ENCODE measurements at regions not wholly inside any gene's neighbourhood (a gene's known extent, or its start where the extent isn't known, plus 50 kb on each side); places are given as distances from the start of the nearest gene placed in this dataset.
"Not testable (repeated sequence)": the region's sequence is repeated elsewhere in the genome, so short reads cannot be mapped to it uniquely, and the experiment has no call there.

DNA sequence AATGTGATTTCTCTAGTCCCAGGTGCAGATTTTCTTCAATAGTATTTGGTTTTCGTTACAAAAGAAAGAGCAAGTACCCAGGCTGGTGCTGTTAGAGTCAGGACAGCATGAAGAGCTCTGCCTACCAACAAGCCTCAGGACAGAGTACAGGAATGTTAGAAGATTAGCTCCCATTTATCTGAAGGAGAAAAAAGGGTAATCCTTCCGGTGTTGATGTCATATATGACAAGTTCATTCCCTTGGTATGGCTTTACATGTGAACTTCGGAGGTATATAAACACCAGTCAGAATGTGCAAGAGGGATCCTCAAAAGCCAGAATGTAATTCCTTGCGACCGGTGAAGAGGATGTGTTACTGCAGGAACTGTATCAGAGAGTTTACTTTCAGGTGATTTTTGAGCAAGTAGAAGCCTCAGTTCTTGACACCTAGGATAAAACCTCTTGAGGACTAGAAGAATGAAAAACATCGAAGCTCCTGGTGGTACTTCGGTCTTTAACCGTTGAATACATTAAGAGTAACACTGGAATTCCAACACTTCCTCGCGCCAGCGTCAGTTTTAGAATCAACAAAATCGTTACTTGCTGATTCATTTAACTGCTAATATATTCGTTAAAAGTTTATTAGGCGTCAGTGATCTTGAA, 194.2 kb upstream of the ZNF184 start:
- no peak for DNase-seq (ENCODE audit: extremely low read depth in 1 of 11, low read depth in 9 of 11, low spot score in 4 of 11)

DNA sequence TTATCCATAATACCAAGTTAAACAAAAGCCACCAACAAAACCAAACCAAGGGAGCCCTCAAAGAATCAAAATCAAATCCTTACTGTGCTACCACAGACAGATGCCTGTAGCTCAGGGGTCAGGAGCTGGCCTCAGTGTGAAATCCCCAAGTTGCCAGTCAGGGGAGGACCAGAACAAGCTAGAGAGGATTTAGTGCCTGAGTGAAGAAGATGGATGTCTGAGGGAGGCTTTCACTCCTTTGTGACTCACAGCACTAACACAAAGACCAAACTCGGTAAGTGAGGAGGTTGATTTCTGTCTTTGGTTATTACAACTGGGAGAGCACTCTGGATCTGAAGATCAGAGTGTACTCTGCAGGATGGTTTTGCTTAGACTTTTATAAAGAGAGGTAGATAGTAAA, 189.9 kb upstream of the ZNF184 start:
- no peak for DNase-seq (ENCODE audit: extremely low read depth in 1 of 11, low read depth in 9 of 11, low spot score in 4 of 11)

GRCh38 chr6:27662212-27662611, 189.3 kb upstream of the ZNF184 start:
- not testable (repeated sequence) for DNase-seq (ENCODE audit: extremely low read depth in 1 of 11, low read depth in 9 of 11, low spot score in 4 of 11)

DNA sequence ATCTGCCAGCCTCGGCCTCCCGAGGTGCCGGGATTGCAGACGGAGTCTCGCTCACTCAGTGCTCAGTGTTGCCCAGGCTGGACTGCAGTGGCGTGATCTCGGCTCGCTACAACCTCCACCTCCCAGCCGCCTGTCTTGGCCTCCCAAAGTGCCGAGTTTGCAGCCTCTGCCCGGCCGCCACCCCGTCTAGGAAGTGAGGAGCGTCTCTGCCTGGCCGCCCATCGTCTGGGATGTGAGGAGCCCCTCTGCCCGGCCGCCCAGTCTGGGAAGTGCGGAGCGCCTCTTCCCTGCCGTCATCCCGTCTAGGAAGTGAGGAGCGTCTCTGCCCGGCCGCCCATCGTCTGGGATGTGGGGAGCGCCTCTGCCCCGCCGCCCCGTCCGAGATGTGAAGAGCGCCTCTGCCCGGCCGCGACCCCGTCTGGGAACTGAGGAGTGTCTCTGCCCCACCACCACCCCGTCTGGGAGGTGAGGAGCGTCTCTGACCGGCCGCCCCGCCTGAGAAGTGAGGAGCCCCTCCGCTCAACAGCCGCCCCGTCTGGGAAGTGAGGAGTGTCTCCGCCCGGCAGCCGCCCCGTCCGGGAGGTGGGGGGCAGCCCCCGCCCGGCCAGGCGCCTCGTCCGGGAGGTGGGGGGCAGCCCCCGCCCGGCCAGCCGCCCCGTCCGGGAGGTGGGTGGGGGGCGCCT, 180.4 kb upstream of the ZNF184 start:
- DNase-seq (ENCODE audit: extremely low read depth in 1 of 11, low read depth in 9 of 11, low spot score in 4 of 11) = not testable (repeated sequence)

DNA sequence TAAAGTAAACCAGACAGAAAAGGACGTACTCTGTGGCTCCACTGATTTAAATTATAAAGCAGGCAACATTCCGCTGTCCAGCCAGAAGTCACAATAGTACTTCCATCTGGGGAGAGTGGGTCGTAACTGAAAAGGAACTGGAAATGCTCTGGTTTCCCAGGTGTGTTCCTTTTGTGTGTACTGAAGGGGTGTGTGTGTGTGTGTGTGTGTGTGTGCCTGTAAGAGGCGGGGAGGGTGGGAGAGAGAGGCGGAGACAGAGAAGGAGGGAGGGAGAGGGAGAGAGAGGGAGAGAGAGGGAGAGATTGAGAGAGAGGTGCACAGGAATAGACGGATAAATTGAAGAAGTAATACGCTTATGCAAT, 178.4 kb upstream of the ZNF184 start:
- DNase-seq (ENCODE audit: extremely low read depth in 1 of 11, low read depth in 9 of 11, low spot score in 4 of 11) = no peak

DNA sequence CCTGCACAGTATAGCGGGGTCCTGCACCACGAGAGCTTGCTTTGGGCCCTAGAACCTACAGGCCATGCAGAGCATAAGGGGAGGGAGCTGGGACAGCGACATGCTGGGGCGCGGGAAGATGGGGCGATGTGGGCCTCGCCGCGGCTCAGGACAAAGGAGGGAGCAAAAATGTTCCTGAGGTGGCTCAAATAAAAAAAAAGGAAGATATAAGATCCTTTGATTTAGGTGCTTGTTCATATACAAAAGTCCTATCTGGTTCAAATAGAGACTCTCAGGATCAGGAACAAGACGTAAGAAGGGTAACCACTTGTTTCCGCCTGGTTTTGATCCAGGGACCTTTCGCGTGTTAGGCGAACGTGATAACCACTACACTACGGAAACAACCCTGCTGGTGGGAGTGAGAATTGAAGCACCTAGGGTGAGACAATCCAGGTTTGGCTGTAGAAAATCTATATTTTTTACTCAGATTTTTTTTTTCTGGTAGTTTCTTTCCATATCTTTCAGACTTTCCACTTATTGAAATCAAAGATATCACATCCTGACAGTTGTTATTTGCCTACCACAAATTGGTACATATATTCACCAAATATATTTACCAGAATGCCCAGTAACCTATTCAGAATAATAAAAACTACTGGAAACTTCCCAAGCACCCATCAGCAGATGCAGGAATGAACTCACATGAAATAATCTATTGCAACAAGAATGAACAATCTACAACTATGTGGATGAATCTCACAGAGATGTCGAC, 177.9 kb upstream of the ZNF184 start:
- peak in 1 of 11 donors; percentile 35 for DNase-seq (ENCODE audit: extremely low read depth in 1 of 11, low read depth in 9 of 11, low spot score in 4 of 11)

GRCh38 chr6:27644528-27644927, 171.6 kb upstream of the ZNF184 start:
- no peak for DNase-seq (ENCODE audit: extremely low read depth in 1 of 11, low read depth in 9 of 11, low spot score in 4 of 11)

DNA sequence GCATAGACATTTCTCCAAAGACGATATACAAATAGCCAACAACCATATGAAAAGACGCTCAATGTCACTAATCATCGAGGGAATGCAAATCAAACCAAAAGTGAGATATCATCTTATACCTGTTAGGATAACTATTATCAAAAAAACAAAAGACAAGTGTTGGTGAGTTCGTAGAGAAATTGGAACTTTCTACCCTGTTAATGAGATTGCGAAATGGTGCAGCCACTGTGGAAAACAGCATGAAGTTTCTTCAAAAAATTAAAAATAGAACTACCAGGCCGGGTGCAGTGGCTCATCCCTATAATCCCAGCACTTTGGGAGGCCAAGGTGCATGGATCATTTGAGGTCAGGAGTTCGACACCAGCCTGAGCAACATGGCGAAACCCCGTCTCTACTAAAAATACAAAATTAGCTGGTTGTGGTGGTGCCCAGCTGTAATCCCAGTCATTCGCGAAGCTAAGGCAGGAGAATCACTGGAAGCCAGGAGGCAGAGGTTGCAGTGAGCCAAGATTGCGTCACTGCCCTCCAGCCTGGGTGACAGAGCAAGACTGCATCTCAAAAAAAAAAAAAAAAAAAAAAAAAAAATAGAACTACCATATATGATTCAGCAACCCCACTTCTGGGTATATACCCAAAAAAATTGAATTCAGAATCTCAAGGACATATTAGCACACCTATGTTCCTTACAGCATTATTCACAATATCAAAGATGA, 170.0 kb upstream of the ZNF184 start:
- DNase-seq (ENCODE audit: extremely low read depth in 1 of 11, low read depth in 9 of 11, low spot score in 4 of 11) = no peak

- not testable (repeated sequence) for DNase-seq (ENCODE audit: extremely low read depth in 1 of 11, low read depth in 9 of 11, low spot score in 4 of 11)
Measured at GRCh38 chr6:27635886-27636285, 163.0 kb upstream of the ZNF184 start.

- not testable (repeated sequence) for DNase-seq (ENCODE audit: extremely low read depth in 1 of 11, low read depth in 9 of 11, low spot score in 4 of 11)
Measured at GRCh38 chr6:27633221-27633688, 160.3 kb upstream of the ZNF184 start.

GRCh38 chr6:27631609-27631916, 158.7 kb upstream of the ZNF184 start:
- DNase-seq (ENCODE audit: extremely low read depth in 1 of 11, low read depth in 9 of 11, low spot score in 4 of 11) = no peak

DNA sequence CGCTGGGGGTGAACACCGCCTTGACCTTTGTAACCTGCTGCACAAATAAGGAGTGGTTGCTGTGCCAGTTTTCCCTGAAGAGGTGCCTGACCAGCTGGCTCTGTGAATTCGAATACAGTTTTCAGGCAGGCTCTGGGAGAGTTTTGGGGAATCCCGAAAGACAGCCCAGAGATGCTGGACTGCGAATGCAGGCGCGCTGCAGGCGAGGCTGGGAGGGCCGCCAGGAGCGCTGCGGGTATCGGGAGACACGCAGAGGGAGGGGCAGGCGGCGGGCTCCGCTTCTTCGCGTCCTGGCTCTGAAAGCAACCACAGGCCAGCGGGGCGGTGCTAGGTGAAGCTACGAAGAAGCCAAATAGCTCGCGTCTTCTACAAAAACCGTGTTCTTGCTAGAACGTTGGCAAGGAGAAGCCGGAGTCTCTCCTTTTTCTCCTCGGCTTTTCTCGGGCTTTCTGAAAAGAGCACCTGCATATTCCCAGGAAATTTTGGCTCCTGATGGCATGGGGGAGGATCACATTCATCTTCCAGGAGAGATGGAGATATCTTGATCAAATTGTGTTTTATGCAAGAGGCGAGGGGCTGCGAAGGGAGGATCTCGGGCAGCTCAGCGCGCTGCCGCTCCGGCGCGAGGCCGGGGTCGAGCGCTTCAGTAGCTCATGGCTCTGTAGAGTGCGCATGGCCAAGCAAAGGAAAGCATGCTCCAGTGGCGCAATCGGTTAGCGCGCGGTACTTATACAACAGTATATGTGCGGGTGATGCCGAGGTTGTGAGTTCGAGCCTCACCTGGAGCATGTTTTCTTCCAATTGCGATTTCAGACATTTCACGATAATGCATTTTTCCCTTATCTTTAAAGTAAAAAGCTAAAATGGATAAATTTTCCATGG, 158.1 kb upstream of the ZNF184 start:
- peak in 5 of 11 donors; percentile 26 to 46 (median 36) for DNase-seq (ENCODE audit: extremely low read depth in 1 of 11, low read depth in 9 of 11, low spot score in 4 of 11)

DNA sequence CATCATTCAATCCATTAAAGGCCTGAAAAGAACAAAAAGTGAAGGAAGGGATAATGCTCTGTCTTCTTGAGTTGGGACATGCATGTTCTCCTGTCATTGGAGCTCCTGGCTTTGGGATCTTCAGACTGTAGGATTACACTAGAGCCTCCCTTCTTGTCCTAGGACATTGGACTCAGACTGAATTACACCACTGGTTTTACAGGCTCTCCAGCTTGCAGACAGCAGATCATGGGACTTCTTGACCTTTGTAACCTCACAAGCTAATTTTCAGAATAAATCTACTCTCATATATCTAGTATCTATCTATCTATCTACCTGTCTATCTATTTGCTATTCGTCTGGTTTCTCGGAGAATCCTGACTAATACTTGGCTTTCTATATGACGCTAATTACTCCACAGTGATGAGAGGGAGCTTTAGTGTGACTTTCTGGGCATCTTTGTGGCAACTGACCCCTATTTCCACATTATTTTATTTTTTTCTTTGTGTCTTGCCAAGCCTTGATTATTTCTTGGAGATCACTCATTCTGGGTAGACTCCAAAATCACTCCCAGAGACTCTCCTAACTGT, 151.9 kb upstream of the ZNF184 start:
- no peak for DNase-seq (ENCODE audit: extremely low read depth in 1 of 11, low read depth in 9 of 11, low spot score in 4 of 11)

DNA sequence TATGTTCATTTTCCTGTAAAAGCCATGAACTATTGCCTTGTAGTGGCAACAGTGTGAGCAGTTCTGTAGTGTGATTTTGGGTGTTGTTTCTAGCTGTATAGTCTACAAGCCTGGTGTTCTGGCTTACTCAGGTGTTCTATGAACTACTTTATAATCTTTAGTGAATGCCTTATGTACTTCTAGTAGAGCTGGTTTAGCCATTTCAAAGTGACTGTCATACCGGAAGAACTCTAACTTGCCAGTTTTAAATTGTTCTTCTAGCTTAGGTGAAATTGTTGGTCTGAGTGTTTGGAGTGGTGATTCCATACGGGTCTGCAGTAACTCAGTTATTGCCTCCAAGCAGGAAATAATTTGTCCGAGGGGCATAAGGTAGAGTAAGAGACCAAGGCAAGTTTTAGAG, 150.2 kb upstream of the ZNF184 start:
- no peak for DNase-seq (ENCODE audit: extremely low read depth in 1 of 11, low read depth in 9 of 11, low spot score in 4 of 11)

DNA sequence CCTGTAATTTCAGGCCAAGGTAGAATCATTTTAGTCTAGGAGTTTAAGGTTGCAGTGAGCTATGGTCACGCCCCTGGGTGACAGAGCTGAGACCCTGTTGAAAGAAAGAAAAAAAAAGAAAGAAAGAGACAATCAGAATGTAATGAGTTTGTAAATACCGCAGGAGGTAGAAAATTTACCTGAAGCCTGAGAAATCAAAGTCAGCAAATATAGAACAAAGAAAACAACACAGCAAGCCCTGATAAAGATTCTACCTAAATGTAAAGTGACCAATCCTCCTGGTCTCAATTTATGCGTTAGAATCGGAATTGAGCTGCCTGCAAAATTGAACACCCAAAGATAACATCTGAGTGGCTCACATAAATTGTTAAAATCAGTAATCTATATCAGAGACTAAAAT, 146.5 kb upstream of the ZNF184 start:
- DNase-seq (ENCODE audit: extremely low read depth in 1 of 11, low read depth in 9 of 11, low spot score in 4 of 11) = no peak

DNA sequence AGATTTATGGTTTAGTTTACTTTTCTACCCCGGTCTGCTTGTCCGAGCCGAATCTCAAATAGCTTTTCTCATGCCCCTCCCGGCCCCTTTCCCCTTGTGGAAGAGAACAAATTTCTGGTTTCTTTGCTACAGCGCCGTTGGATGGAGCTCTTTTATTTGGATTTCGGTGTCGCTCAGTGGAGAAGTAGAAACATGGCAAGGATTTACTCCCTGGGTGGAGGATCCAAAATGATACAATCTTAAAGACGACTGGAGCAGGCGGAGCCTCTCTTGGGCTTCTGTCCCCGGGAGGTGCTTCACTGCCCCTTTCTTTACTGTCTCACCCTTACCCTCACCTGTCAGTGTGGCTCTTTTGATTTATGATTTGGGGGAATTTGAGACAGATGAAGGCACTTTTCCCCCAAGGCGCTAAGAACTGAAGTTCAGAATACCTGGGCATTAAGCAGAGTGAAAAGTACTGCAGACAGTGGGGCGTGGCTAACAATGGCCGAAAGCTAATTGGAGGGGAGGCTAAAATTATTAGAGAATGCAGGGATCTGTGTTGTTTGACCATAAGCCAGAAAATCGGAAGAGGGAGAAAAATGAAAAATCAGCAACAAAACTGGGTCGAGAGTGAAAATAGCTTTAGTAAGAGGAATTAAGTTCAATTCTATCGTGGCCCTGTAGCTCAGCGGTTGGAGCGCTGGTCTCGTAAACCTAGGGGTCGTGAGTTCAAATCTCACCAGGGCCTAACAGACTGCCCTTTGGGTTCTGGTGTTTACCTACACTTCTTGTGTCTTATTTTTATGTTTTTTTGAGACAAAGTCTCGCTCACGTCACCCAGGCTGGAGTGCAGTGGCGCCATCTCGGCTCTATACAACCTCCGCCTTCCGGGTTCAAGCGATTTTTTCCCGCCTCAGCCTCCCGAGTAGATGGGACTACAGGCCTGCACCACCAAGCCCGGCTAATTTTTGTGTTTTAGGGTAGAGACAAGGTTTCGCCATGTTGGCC, 145.1 kb upstream of the ZNF184 start:
- peak in 1 of 11 donors; percentile 35 for DNase-seq (ENCODE audit: extremely low read depth in 1 of 11, low read depth in 9 of 11, low spot score in 4 of 11)

- DNase-seq (ENCODE audit: extremely low read depth in 1 of 11, low read depth in 9 of 11, low spot score in 4 of 11) = no peak
Measured at GRCh38 chr6:27617046-27617687, 144.3 kb upstream of the ZNF184 start.

Data from renal cortex interstitium (tissue), 11 donors.